Stimulated activated naive B cell treated with anti-CD40 and anti-IgM and Interleukin-4, amounts not matched to agents 10 μg/mL and 1 μg/mL and 100 μg/mL, for 72 hours (primary cell): ENCODE measurements at regions not wholly inside any gene's neighbourhood (a gene's known extent, or its start where the extent isn't known, plus 50 kb on each side); places are given as distances from the start of the nearest gene placed in this dataset.
"Not testable (repeated sequence)": the region's sequence is repeated elsewhere in the genome, so short reads cannot be mapped to it uniquely, and the experiment has no call there.

ENCODE experiments used
- ATAC-seq, 2 donors: fragments of 150-1000 bp; cut with Tn5 transposase; replicated peaks; 2 replicates each; pipeline ENCODE4 v1.10.0; 2021; ENCODE audit warnings: moderate library complexity in 1 of 2
- DNase-seq: peaks from one replicate; pipeline ENCODE4 v3.0.0; 2021
- H3K27ac Mint-ChIP-seq: one replicate; pipeline ENCODE4 v1.8.0; 2022; ENCODE audit warnings: mild to moderate bottlenecking, mixed read lengths
- H3K27me3 Mint-ChIP-seq, 2 donors: one replicate each; pipeline ENCODE4 v1.8.0; 2022; ENCODE audit warnings: mixed read lengths in 2 of 2
- H3K36me3 Mint-ChIP-seq, 2 donors: one replicate each; pipeline ENCODE4 v1.8.0; 2022; ENCODE audit warnings: mixed read lengths in 2 of 2, mild to moderate bottlenecking in 1 of 2
- H3K4me1 Mint-ChIP-seq, 2 donors: one replicate each; pipeline ENCODE4 v1.8.0; 2022; ENCODE audit warnings: mixed read lengths in 2 of 2, mild to moderate bottlenecking in 1 of 2
- H3K4me3 Mint-ChIP-seq, 2 donors: one replicate each; pipeline ENCODE4 v1.8.0; 2022; ENCODE audit warnings: mild to moderate bottlenecking in 2 of 2, mixed read lengths in 2 of 2, moderate library complexity in 1 of 2
- H3K9me3 Mint-ChIP-seq, 2 donors: one replicate each; pipeline ENCODE4 v1.8.0; 2022; ENCODE audit warnings: mixed read lengths in 2 of 2, mild to moderate bottlenecking in 1 of 2

DNA sequence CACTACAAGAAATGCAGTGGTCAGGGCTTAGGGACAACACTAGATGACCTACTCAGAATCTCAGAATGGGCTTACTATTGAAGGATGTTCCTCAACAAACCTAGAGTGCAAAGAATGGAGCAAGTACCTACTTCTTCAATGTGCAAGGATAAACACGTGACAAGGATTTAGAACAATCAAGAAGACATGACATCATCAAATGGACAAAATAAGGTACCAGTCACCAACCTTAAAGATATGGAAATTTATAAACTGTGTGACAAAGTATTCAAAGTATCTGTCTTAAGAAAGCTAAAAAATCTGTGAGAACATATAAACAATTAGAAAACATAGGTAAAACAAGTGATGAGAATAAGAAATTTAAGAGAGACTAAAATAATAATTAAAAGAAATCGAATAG, 656.1 kb downstream of the ZWINT start:
- ATAC-seq (no peak), DNase-seq (no peak)
- no peaks in the 10 kb centered on the region for H3K27me3 Mint-ChIP-seq
- no peak overlapping the region for H3K27ac Mint-ChIP-seq
- H3K4me1 Mint-ChIP-seq, result no peaks in the 10 kb centered on the region
- no peaks in the 10 kb centered on the region for H3K36me3 Mint-ChIP-seq
- no peak overlapping the region for H3K4me3 Mint-ChIP-seq
- H3K9me3 Mint-ChIP-seq, result peaks cover 0 to 3% of the 10 kb centered on the region in 2 donors

DNA sequence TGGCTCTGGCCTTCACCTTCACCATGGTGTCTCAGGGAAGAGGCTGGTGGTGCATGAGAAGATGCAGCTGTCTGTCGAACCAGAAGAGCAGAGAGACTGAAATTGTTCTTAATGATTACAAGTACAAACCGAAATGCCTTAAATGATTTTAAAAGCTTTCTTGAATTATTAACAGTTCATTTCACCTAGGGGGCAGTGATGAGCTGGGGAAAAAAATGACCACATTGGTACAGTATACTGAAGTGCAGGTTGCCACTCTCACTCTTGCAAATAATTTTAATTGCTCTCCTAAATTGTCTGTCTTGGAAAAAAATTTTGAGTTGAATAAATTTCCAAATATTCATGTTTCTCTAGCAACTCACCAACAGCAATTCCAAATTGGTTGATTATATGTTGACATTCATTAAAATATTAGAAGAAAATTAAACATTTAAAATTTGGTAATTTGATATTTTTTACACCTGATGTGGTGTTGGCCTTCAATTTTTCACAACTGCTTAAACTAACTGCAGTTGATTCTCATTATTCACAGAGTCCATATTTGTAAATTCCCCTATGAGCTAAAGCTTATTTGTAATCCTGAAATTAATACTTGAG, 692.6 kb downstream of the ZWINT start:
- Mint-ChIP-seq H3K4me3 (no peak overlapping the region), H3K9me3 (peaks cover 0 to 2% of the 10 kb centered on the region in 2 donors), H3K36me3 (no peaks in the 10 kb centered on the region), H3K27me3 (no peaks in the 10 kb centered on the region), H3K4me1 (no peaks in the 10 kb centered on the region), H3K27ac (no peak overlapping the region)
- DNase-seq, result no peak
- no peak for ATAC-seq

DNA sequence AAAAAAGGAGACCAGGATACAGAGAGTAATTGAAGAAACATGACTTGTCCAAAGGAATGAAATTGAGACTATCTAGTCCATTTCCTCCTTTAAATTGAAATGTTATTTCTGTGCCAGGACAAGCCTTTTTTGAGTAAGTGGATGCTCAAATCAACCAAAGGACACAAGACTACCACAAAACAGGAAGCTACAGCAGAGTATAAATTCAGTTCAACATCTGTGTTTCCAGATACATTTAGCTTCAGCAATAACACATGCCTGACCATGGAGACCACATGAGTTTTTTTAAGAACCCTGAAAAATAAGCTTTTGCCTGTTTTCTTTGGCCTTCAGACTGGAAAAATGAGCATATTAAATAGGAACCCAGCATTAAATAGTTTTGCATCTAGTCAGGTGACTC, 707.5 kb downstream of the ZWINT start:
- Mint-ChIP-seq H3K4me1 (no peaks in the 10 kb centered on the region), H3K36me3 (no peaks in the 10 kb centered on the region), H3K4me3 (no peak overlapping the region), H3K27me3 (no peaks in the 10 kb centered on the region), H3K27ac (no peak overlapping the region), H3K9me3 (peaks cover 0 to 3% of the 10 kb centered on the region in 2 donors)
- ATAC-seq, result no peak
- DNase-seq, result no peak

DNA sequence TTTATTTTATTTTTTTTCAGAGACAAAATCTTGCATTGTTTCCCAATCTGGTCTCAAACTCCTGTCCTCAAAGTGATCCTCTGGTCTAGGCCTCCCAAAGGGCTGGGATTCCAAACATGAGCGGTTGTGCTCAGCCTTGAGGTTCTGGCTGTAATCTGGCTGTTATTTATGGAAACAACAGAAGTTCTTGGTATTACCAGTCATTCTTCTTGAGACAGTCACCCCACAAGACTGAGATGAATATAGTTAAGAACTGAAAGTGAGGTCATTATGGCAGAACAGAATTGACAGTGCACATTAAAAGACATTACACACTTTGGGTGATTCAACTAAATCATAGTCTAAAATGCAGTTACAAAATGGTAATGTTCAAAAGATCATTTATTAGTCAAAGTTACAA, 719.5 kb downstream of the ZWINT start:
- Mint-ChIP-seq H3K36me3 (no peaks in the 10 kb centered on the region), H3K4me1 (no peaks in the 10 kb centered on the region), H3K9me3 (no peaks in the 10 kb centered on the region), H3K4me3 (no peak overlapping the region), H3K27ac (no peak overlapping the region), H3K27me3 (no peaks in the 10 kb centered on the region)
- DNase-seq (no peak), ATAC-seq (no peak)

DNA sequence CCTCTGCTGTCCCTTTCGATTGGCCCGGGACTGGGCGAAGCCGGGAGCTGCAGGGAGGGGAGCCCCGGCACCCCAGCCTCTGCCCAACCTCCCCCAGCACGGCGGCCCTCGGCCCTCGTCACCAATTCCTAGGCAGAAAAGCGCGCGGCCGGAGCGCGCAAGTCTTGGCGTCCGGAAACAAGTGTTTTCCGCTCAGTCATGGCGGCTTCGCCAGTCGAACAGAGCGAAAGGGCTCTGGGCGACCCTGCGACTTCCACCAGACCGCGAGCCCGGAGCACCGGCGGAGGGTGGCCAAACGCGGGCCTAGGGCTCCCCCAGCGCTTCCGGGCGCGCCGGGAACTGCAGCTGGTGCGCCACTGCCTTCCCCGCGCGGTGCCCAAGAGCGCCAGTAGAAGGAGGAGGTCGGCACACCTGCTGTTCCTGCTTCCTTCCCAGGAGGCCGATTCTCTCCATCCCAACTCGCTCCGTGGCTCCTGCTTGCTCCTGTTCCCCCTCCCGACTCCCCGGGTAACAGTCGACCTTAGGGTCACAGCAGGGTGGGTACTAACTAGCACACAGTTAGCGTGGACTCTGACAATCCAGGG, 729.9 kb downstream of the ZWINT start:
- Mint-ChIP-seq H3K27me3 (peaks cover 28 to 36% of the 10 kb centered on the region in 2 donors), H3K4me1 (peaks cover 10 to 24% of the 10 kb centered on the region in 2 donors), H3K9me3 (no peaks in the 10 kb centered on the region), H3K36me3 (peaks cover 0 to 3% of the 10 kb centered on the region in 2 donors), H3K4me3 (peak overlapping the region; percentile 73 to 82), H3K27ac (peak overlapping the region; percentile 83)
- ATAC-seq (peak; percentile 78 to 79), DNase-seq (peak; percentile 11)

DNA sequence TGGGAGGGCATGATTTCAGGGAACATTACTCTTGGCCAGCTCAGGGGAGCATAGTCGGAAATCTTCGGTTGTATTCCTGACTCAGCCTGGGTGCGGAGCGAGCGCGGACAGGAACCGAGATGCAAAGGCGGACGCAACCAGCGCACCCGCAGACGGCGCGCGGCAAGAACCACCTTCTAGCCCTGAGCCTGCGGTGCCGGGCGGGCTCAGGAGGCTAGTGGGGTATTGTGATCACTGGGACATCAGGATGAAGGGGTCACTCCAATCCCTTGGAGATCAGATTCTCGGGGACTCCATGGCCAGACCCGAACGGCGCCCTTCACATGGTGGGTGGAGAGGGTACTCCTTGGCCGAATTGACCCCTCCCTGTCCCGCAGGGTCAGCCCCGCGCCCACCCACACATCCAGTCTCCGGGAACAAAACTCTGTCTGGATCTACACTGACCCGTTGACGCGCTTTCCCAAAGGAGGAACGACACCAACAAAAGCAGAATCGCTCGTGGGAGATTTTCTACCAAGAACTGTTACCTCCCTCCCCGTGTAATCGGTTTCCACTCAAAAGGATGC, 730.5 kb downstream of the ZWINT start:
- ATAC-seq (no peak), DNase-seq (no peak)
- Mint-ChIP-seq H3K4me1 (peaks cover 10 to 24% of the 10 kb centered on the region in 2 donors), H3K36me3 (peaks cover 0 to 3% of the 10 kb centered on the region in 2 donors), H3K27ac (peak overlapping the region; percentile 47), H3K27me3 (peaks cover 28 to 36% of the 10 kb centered on the region in 2 donors), H3K4me3 (peak overlapping the region in 1 of 2 donors; percentile 82), H3K9me3 (no peaks in the 10 kb centered on the region)

DNA sequence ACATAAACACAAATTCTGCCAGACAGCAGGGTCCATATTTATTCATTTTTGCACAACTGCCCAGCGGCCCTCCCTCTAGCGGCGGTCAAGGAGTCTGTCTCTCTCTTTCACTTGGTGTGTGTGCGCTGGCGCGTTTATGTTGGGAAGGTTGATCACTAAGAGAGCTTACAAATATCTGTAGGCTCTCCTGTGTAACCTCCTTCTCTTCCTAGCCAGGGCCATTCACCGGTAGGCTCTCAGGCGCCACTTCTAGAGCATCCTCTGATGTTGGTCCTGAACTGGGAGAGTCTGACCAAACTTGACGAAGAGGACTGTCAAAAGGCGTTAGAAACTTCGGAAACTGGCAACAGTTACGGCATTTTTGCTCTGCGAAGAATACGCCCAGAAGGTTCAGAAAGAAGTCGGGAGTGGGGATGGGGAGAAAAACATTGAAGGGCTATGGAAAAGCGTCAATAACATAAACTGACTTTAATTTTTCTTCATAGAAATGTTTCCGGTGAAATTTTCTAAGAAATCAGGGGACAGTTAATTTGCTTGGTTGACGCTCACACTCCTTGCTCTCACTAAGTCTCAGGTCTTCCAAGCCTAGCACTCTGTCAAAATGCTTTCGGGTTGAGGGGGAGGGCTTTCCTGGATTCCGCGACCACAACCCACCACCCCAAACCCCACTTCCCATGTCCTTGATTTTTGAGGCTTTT, 731.1 kb downstream of the ZWINT start:
- H3K4me1 Mint-ChIP-seq, result peaks cover 10 to 24% of the 10 kb centered on the region in 2 donors
- DNase-seq (no peak), ATAC-seq (peak; percentile 61 to 73)
- peaks cover 0 to 3% of the 10 kb centered on the region in 2 donors for H3K36me3 Mint-ChIP-seq
- H3K9me3 Mint-ChIP-seq, result no peaks in the 10 kb centered on the region
- H3K27me3 Mint-ChIP-seq, result peaks cover 28 to 36% of the 10 kb centered on the region in 2 donors
- H3K4me3 Mint-ChIP-seq, result peak overlapping the region; percentile 58 to 82
- peak overlapping the region; percentile 59 for H3K27ac Mint-ChIP-seq

DNA sequence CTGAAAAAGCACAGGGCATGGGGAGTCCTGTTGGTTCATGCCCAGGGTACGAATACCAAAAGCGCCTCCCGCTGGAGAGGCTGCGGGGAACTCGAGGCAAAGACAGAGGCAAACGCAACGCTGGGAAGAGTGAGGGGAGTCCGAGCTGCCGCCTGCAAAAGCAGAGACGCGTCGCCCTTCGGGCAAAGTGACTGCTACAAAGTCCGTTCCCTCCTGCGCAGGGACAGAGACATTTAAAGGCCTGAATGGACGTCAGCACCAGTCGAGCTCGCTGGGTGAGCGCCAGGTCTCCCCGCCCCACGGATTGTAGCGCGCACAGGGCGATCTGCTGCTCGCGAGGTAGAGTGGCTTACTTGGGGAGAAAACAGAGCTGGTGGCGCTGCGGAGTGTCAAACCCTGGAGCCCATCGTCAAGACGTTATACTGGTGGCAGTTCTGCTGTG, 732.8 kb downstream of the ZWINT start:
- Mint-ChIP-seq H3K9me3 (no peaks in the 10 kb centered on the region), H3K4me3 (no peak overlapping the region), H3K27me3 (peaks cover 28 to 34% of the 10 kb centered on the region in 2 donors), H3K4me1 (peaks cover 10 to 24% of the 10 kb centered on the region in 2 donors), H3K36me3 (peaks cover 0 to 3% of the 10 kb centered on the region in 2 donors), H3K27ac (no peak overlapping the region)
- ATAC-seq, result no peak
- no peak for DNase-seq

DNA sequence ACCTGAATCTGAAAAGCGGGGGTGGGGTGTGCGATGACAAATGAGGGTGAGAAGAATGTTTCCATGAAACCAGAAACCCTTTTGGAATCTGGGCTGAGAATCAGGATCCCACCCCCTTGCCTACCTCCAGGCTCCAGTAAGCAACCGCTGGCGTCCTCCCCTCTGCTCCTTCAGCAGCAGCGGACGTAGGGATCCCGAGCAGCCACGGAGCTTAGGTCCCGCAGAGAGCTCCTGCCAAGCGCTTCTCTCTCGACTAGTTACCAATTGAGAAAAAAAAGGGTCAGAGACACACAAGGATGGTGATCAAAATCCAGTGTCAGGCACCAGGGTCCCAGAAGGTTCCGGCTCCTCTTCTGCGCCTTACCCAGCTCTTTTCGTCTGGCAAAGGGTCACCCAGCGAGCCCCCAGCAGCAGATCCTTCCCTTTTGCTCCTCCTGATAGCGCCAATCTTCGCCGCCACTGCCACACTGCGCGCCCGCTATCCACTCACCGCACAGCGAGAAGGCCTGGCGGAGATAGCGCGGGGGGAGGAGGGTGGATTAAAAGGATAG, 733.5 kb downstream of the ZWINT start:
- Mint-ChIP-seq H3K36me3 (peaks cover 0 to 3% of the 10 kb centered on the region in 2 donors), H3K9me3 (no peaks in the 10 kb centered on the region), H3K27ac (no peak overlapping the region), H3K4me3 (no peak overlapping the region), H3K27me3 (peaks cover 27 to 28% of the 10 kb centered on the region in 2 donors), H3K4me1 (peaks cover 10 to 24% of the 10 kb centered on the region in 2 donors)
- ATAC-seq (no peak), DNase-seq (no peak)

DNA sequence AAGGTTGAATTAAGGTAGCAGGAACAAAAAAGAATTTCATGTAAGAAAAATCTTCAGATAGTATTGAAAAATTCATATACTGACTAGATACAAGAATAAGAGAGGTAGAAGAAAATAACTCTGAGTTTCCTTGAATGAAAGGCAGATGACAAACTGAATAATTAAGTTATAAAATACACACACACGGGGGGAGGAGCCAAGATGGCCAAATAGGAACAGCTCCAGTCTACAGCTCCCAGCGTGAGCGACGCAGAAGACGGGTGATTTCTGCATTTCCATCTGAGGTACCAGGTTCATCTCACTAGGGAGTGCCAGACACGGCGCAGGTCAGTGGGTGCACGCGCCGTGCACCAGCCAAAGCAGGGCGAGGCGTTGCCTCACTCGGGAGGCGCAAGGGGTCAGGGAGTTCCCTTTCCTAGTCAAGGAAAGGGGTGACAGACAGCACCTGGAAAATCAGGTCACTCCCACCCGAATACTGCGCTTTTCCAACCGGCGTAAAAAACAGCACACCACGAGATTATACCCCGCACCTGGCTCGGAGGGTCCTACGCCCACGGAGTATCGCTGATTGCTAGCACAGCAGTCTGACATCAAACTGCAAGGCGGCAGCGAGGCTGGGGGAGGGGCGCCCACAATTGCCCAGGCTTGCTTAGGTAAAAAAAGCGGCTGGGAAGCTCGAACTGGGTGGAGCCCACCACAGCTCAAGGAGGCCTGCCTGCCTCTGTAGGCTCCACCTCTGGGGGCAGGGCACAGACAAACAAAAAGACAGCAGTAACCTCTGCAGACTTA, 759.2 kb downstream of the ZWINT start:
- H3K27me3 Mint-ChIP-seq, H3K27ac Mint-ChIP-seq, H3K4me1 Mint-ChIP-seq, ATAC-seq, DNase-seq, H3K4me3 Mint-ChIP-seq, H3K36me3 Mint-ChIP-seq, H3K9me3 Mint-ChIP-seq: not testable (repeated sequence)

DNA sequence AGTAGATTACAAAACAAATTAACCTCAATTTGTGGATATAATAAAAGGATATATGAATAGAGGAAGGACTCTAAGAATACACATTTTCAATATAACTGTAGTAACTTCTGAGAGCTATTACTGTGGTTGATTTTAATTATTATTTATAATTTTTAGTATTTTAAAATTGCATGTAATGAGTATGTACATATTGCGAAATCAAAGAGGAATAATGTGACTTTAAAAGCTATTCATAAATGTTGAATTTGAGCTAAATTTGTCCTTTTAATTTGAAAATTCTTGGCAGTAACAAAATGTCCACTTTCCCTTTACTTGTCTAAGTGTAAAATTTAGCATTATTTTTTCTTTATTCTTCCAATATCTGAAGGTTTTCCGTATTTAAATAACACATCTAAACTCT, 750.6 kb upstream of the PCDH15 start:
- Mint-ChIP-seq H3K4me3 (no peak overlapping the region), H3K27ac (no peak overlapping the region), H3K4me1 (no peaks in the 10 kb centered on the region), H3K36me3 (no peaks in the 10 kb centered on the region), H3K27me3 (no peaks in the 10 kb centered on the region), H3K9me3 (no peaks in the 10 kb centered on the region)
- ATAC-seq, result no peak
- DNase-seq, result no peak

DNA sequence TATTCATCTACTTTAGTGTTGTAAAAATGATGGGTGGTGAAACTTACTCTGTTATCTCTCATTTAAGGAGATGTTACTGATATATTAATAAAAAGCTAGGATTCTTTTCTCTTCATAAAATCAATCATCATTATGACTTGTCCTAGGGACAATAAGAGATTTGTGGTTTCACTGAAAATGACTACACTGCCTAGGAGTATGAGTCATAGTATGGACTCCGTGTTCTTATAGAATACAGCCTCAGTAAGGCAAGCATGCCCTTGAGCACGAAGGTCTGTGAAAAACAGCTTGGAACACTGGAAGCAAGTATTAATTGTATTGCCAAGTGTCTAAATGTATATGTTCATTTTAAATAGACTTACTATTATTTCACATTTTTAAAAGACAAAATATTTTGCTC, 749.2 kb upstream of the PCDH15 start:
- ATAC-seq, result no peak
- no peak overlapping the region for H3K4me3 Mint-ChIP-seq
- no peak overlapping the region for H3K27ac Mint-ChIP-seq
- H3K36me3 Mint-ChIP-seq, result no peaks in the 10 kb centered on the region
- no peaks in the 10 kb centered on the region for H3K27me3 Mint-ChIP-seq
- no peak for DNase-seq
- H3K9me3 Mint-ChIP-seq, result no peaks in the 10 kb centered on the region
- no peaks in the 10 kb centered on the region for H3K4me1 Mint-ChIP-seq

DNA sequence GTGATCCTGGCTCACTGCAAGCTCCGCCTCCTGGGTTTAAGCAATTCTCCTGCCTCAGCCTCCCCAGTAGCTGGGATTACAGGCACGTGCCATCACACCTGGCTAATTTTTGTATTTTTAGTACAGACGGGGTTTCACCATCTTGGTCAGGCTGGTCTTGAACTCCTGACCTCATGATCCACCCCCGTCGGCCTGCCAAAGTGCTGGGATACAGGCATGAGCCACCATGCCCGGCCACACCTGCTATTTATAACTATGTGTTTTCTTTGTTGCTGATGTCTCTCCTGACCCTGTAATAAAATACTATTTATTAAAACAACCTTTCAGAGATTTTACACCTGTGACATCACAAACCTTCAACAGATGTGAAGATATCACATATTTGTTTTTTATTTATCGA, 736.5 kb upstream of the PCDH15 start:
- not testable (repeated sequence) for DNase-seq, H3K27ac Mint-ChIP-seq, H3K4me3 Mint-ChIP-seq, H3K27me3 Mint-ChIP-seq, ATAC-seq, H3K4me1 Mint-ChIP-seq, H3K9me3 Mint-ChIP-seq, H3K36me3 Mint-ChIP-seq

DNA sequence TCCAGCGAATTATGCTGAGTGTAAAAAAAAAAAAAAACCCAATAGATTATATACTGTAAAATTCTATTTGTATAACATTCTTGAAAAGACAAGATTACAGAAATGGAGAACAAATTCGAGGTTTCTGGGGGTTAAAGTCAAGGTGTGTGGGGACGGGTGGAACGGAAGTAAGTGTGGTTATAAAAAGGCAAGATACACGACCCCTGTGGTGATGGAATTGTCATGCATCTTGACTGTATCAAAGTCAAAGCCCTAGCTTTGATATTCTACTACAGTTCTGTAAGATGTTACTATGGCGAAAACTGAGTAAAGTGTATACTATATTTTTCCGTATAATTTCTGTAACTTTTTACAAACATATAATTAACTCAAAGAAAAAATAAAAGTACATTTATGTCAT, 718.2 kb upstream of the PCDH15 start:
- no peak overlapping the region for H3K27ac Mint-ChIP-seq
- ATAC-seq (no peak), DNase-seq (no peak)
- no peak overlapping the region for H3K4me3 Mint-ChIP-seq
- H3K4me1 Mint-ChIP-seq, result no peaks in the 10 kb centered on the region
- H3K27me3 Mint-ChIP-seq, result no peaks in the 10 kb centered on the region
- no peaks in the 10 kb centered on the region for H3K36me3 Mint-ChIP-seq
- peaks cover 0 to 1% of the 10 kb centered on the region in 2 donors for H3K9me3 Mint-ChIP-seq
